Stimulated activated CD4-positive, alpha-beta T cell treated with anti-CD3 and anti-CD28 coated beads, Interleukin-1b, Interleukin-23, amount 100 ng/mL, for 24 hours (primary cell): ENCODE measurements at regions not wholly inside any gene's neighbourhood (a gene's known extent, or its start where the extent isn't known, plus 50 kb on each side); places are given as distances from the start of the nearest gene placed in this dataset.

Experiments
- DNase-seq, 4 experiments: peaks; one replicate each; pipeline ENCODE4 v3.0.0-alpha.2; 2020; ENCODE audit warnings: low read depth in 4 of 4, low spot score in 1 of 4

DNA sequence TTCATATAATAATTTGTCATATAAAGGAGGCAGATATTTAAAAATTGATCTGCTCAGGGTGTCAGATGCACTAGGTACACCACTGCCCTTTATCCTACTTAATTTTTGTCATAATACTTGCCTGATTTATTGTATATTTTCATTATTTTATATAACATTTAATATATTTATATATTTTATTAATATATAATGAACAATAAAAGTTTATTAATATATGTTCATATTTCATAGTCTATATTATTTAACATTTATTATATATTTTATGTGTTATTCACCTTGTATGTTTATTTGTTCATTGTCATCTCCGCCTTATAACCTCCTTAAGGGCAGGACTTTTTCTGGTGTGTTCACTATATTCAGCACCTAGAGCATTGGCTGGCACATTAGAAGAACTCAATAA lies 232.4 kb upstream of the AMIGO2 start:
- DNase-seq: no peak

GRCh38 chr12:47311568-47311967 lies 231.8 kb upstream of the AMIGO2 start:
- no peak for DNase-seq

GRCh38 chr12:47311010-47311409 lies 231.3 kb upstream of the AMIGO2 start:
- DNase-seq: no peak

GRCh38 chr12:47308672-47309071 lies 228.9 kb upstream of the AMIGO2 start:
- DNase-seq: no peak

- no peak for DNase-seq
Observed at GRCh38 chr12:47307680-47308399, 228.1 kb upstream of the AMIGO2 start.

- DNase-seq: peak; percentile 38 to 55 (median 48)
Observed at GRCh38 chr12:47306773-47307679, 227.3 kb upstream of the AMIGO2 start.

GRCh38 chr12:47306130-47306529 lies 226.4 kb upstream of the AMIGO2 start:
- no peak for DNase-seq

DNA sequence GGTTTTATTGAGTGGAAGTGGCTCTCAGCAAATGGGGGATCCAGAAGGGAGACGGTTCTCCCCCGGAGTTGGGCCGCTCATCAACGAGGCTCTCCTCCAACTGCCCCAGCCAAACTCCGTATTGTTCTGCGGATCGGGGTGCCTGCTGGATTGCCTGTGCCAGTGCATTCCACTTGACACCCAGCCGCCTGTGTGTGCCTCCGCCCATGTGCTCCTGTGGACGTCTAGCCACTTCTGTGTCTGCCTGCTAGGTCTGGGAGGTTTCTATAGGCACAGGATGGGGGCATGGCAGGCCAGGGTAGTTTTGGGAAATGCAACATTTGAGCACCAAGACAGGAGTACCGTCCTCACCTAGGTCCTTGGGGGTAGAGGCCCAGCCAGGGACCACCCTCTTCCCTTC lies 225.7 kb upstream of the AMIGO2 start:
- no peak for DNase-seq

GRCh38 chr12:47303995-47304560 lies 224.3 kb upstream of the AMIGO2 start:
- no peak for DNase-seq

DNA sequence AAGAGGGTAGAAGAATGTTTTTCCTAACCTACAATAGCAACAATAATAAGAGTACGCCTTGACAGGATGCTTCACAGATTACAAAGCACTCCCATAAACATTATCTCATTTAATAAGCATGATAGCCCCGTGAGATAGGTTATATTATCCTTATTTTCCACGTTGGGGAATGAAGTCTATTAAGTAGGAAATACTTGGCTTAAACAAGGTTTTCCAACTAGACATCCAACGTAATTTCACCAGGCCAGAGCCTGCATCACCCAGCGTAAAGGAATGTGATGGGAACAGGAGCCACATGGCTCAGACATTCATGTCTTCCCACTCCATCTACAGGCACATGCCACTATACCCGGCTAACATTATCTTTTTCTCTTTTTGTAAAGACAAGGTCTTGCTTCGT lies 223.4 kb upstream of the AMIGO2 start:
- no peak for DNase-seq

DNA sequence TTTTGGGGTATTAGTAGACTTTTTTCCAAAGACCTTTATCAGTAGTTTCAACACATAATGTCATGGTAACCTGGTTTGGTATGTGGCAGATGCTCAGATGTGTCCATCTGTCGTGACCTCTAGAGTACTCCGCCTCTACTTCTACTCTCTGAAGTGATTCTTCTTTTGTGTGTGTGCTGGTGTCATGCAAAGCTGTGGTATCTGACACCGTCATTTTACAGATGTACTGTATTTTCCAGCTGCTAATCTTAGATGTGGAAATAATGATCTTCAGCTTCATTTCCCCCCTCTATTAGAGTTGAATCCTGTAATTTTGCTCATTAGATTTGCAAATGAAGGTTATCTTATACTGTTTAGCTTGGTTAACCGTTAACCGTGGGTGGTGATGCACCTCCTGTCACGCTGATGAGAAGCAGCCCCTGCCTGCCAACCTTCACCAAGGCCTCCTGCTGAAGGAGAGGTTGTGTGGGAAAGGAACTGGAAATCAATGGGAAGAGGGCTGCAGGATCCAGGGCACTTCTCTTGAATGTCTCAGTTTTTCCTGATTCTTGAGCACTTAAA lies 222.4 kb upstream of the AMIGO2 start:
- DNase-seq: no peak

GRCh38 chr12:47299586-47299985 lies 219.8 kb upstream of the AMIGO2 start:
- no peak for DNase-seq

GRCh38 chr12:47297993-47298392 lies 218.2 kb upstream of the AMIGO2 start:
- DNase-seq: no peak

GRCh38 chr12:47296828-47297227 lies 217.1 kb upstream of the AMIGO2 start:
- no peak for DNase-seq

DNA sequence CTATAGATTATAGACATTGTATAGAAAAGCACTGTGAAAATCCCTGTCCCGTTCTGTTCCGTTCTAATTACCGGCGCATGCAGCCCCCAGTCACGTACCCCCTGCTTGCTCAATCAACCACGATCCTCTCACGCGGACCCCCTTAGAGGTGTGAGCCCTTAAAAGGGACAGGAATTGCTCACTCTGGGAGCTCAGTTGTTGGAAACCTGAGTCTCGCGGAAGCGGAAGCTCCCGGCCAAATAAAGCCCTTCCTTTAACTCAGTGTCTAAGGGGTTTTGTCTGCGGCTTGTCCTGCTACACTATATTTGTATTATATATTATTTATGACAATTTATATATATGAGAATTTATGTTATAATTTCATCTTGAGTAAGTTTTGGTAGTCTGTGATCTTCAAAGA lies 213.6 kb upstream of the AMIGO2 start:
- DNase-seq: no peak

- no peak for DNase-seq
Observed at GRCh38 chr12:47286676-47287075, 206.9 kb upstream of the AMIGO2 start.
